Upper lobe of left lung (tissue), 6 donors: ENCODE measurements at regions not wholly inside any gene's neighbourhood (a gene's known extent, or its start where the extent isn't known, plus 50 kb on each side); places are given as distances from the start of the nearest gene placed in this dataset.

ENCODE experiments used
- ATAC-seq, 2 donors: fragments of 200-7000 bp; cut with Tn5 transposase; one replicate each; pipeline ENCODE4 v1.9.1; 2022; ENCODE audit warnings: mild to moderate bottlenecking in 2 of 2, moderate library complexity in 2 of 2; ENCODE audit not compliant: low FRiP score in 2 of 2
- DNase-seq, 2 donors: peaks; one replicate each; pipeline ENCODE4 v3.0.0-alpha.2; 2019 to 2020
- H3K27ac ChIP-seq, 4 donors: fragments of 200-600 bp; sonication (generic); one replicate each; pipeline ENCODE4 v1.5.1; 2016 to 2019
- H3K27me3 ChIP-seq, 4 donors: fragments of 200-600 bp; sonication (generic); one replicate each; pipeline ENCODE4 v1.5.1; 2017 to 2019
- H3K36me3 ChIP-seq, 4 donors: fragments of 200-600 bp; sonication (generic); one replicate each; pipeline ENCODE4 v1.5.1; 2016 to 2019
- H3K4me1 ChIP-seq, 4 donors: fragments of 200-600 bp; sonication (generic); one replicate each; pipeline ENCODE4 v1.5.1; 2018 to 2019
- H3K4me3 ChIP-seq, 4 donors: fragments of 200-600 bp; sonication (generic); one replicate each; pipeline ENCODE4 v1.5.1; 2017 to 2019; ENCODE audit warnings: mild to moderate bottlenecking in 2 of 4, moderate library complexity in 1 of 4
- H3K9me3 ChIP-seq, 4 donors: fragments of 200-600 bp; sonication (generic); one replicate each; pipeline ENCODE4 v1.5.1; 2018 to 2019
- EP300 ChIP-seq, 4 donors: sonication (generic); formaldehyde crosslinking; IDR thresholded peaks; one replicate each; pipeline ENCODE4 v1.5.1; 2017; ENCODE audit warnings: antibody characterized with exemption in 4 of 4, control low read depth in 2 of 4
- POLR2A ChIP-seq, 4 donors: fragments of 450-650 bp; IDR thresholded peaks; one replicate each; pipeline ENCODE4 v1.5.1; 2016 to 2017; ENCODE audit warnings: antibody characterized with exemption in 4 of 4, mild to moderate bottlenecking in 2 of 4
- POLR2AphosphoS5 ChIP-seq, 2 donors: sonication (generic); formaldehyde crosslinking; IDR thresholded peaks; one replicate each; pipeline ENCODE4 v1.5.1; 2017; ENCODE audit warnings: antibody characterized with exemption in 2 of 2
- WGBS, 2 donors: methylation state at CpG; one replicate each; pipeline ENCODE4 v1.1.5; 2017 to 2018; 5-methylcytosine and 5-hydroxymethylcytosine counted together
- TF ChIP-seq, protein P1 (sequence below), 6 experiments: fragments of 450-650 bp in 4 of 6; fragments of 200-600 bp in 2 of 6; sonication (generic) in 2 of 6; IDR thresholded peaks; one replicate each; pipeline ENCODE4 v1.5.1; 2016 to 2019; ENCODE audit warnings: antibody characterized with exemption in 6 of 6
- donor health status: DM: no; HTN: no; CAD: no; lungs with moderate emphysema.
- donor health status: DM: no; HTN: yes; CAD: no; lungs with severe emphysema.

DNA sequence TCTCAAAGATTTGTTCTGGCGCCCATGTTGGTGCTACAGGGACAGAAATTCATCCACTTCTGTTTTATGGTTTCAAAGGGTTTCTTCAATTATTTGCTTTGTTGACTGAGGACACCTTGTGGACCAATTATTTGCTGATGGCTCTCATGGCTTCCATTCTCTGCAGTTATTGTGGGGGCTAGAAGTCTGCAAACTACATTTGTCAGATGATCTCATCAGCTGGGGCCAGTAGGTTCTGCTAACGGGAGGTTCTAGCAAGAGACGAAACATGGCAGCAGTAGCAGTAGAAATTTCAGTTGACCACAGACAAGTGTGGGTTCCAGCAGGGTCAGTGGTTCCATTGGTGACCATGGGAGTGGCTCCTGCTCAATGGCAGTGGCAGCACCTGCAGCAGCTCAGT is 72.8 kb upstream of the BLCAP start:
- ATAC-seq, result no peak
- no peak for DNase-seq

DNA sequence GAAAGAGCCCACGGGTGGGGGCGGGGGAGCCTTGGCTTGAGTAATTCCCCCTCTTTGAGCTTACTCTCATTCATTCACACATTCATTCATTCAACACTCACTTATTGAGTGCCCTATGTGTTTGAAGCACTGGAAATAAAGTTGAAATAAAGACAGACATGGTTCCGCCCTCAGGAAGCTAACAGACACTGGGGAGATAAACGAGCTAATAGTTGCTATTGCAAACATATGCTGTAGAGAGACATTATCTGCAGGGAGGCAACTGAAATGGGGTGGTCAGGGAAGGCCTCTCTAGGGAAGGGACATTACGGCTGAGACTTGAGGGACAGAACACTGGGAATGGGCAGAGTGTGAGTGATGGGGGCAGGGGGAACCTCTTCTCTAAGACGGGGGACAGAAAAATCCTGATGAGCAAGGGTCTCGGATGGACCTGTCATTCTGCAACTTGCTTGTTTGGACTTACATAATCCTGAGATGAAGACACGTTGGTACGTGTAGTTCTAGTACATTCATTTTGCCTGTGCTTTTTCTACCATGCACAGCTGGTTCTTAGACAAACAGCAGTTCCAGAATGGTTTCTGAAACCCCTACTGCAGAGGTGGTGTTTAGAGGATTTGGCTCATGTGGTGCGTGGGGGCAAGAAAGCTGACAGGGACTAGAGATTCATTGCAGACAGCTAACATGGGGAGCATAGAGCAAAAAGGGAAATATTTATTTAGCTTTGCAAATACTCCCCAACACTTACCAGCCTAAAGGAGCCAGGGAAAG is 71.1 kb upstream of the BLCAP start:
- H3K27me3 ChIP-seq, result peaks cover 0 to 6% (median 2%) of the 10 kb centered on the region in 4 donors

More for the DNA sequence above, 72.8 kb upstream of the BLCAP start:
- H3K4me1 ChIP-seq, result peaks cover 0 to 4% (median 0%) of the 10 kb centered on the region in 4 donors
- H3K4me3 ChIP-seq, result no peak overlapping the region
- no peaks in the 10 kb centered on the region for H3K9me3 ChIP-seq
- 55 to 59% methylated on average over 3 of the region's 3 CpGs for WGBS, 2 donors
- TF ChIP-seq, protein P1, sequence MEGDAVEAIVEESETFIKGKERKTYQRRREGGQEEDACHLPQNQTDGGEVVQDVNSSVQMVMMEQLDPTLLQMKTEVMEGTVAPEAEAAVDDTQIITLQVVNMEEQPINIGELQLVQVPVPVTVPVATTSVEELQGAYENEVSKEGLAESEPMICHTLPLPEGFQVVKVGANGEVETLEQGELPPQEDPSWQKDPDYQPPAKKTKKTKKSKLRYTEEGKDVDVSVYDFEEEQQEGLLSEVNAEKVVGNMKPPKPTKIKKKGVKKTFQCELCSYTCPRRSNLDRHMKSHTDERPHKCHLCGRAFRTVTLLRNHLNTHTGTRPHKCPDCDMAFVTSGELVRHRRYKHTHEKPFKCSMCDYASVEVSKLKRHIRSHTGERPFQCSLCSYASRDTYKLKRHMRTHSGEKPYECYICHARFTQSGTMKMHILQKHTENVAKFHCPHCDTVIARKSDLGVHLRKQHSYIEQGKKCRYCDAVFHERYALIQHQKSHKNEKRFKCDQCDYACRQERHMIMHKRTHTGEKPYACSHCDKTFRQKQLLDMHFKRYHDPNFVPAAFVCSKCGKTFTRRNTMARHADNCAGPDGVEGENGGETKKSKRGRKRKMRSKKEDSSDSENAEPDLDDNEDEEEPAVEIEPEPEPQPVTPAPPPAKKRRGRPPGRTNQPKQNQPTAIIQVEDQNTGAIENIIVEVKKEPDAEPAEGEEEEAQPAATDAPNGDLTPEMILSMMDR (IDR thresholded peaks at IDR 0.05), result no peak
- TF ChIP-seq EP300 (IDR thresholded peaks at IDR 0.05), result no peak
- no peak for TF ChIP-seq POLR2A (IDR thresholded peaks at IDR 0.05)
- no peak for TF ChIP-seq POLR2AphosphoS5 (IDR thresholded peaks at IDR 0.05)
- peaks cover 0 to 6% (median 2%) of the 10 kb centered on the region in 4 donors for H3K27me3 ChIP-seq
- no peaks in the 10 kb centered on the region for H3K36me3 ChIP-seq
- no peak overlapping the region for H3K27ac ChIP-seq

DNA sequence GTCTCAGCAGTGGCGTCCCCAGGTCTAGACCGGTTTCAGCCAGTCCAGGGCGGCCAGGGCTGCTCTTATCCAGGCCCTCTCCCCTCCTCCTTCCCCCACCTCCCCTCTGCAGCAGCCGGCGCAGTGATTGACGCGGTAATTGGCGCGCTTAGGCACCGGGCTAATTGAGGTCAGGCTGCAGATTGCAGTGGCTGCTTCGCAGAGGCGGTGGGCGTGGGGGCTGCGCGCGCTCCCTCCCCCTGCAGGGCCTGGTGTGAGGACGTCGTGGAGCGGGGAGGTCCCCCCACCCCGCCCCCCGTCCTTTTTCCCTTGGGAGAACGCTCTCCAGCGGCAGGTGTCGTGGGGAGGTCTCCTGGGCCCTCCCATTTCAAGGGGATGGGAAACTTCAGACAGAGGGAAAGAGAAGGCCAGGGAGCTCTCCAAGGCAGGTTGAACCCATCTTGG is 70.4 kb upstream of the BLCAP start:
- DNase-seq, result peak in 1 of 2 donors; percentile 76
- peaks cover 0 to 4% (median 0%) of the 10 kb centered on the region in 4 donors for H3K4me1 ChIP-seq
- H3K9me3 ChIP-seq, result no peaks in the 10 kb centered on the region
- 9% methylated on average over 10 to 15 of the region's 24 CpGs for WGBS, 2 donors
- H3K27me3 ChIP-seq, result peaks cover 0 to 6% (median 2%) of the 10 kb centered on the region in 4 donors
- TF ChIP-seq POLR2AphosphoS5 (IDR thresholded peaks at IDR 0.05), result no peak
- no peak for ATAC-seq
- no peak overlapping the region for H3K27ac ChIP-seq
- H3K4me3 ChIP-seq, result no peak overlapping the region
- no peaks in the 10 kb centered on the region for H3K36me3 ChIP-seq

More for the DNA sequence above, 71.1 kb upstream of the BLCAP start:
- Histone ChIP-seq H3K27ac (no peak overlapping the region), H3K4me3 (no peak overlapping the region), H3K4me1 (peaks cover 0 to 4% (median 0%) of the 10 kb centered on the region in 4 donors), H3K9me3 (no peaks in the 10 kb centered on the region), H3K36me3 (no peaks in the 10 kb centered on the region)
- WGBS, 2 donors, result 27 to 32% methylated on average over 10 of the region's 10 CpGs
- DNase-seq (no peak), ATAC-seq (no peak)
- TF ChIP-seq POLR2AphosphoS5 (IDR thresholded peaks at IDR 0.05) (no peak), EP300 (IDR thresholded peaks at IDR 0.05) (no peak), POLR2A (IDR thresholded peaks at IDR 0.05) (no peak)
- TF ChIP-seq, protein P1 (IDR thresholded peaks at IDR 0.05), result no peak

DNA sequence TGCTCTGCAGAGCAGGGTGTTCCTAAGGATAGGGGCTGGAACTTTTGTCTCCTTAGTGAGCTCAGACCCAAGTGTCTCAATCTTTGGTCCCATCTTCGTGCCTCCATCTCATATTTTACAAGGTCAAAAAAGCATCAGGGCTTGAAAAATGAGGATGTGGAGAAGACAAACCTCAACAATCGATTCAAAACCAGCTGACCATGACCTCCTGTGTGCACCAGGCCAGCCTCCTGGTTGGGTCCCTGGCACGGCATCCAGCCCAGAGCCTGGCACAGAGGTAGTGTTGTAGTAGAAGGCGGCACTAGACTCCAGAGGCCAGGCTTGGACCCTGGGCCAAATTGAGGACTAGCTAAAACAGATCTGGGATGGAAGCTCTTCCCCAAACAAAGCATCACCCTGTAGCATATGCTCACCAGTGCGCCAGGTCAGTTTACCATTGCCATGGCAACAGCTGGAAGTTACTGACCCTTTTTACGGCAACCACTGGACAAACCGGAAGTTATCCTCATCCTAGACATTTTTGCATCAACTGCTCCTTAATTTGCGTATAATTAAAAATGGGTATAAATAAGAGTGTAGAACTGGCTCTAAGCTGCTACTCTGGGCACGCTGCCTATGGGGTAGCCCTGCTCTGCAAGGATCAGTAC is 69.3 kb upstream of the BLCAP start:
- H3K4me1 ChIP-seq, result peaks cover 0 to 4% (median 0%) of the 10 kb centered on the region in 4 donors
- WGBS, 2 donors, result 50 to 62% methylated on average over 8 to 9 of the region's 9 CpGs
- ATAC-seq (no peak), DNase-seq (no peak)
- no peak overlapping the region for H3K27ac ChIP-seq
- no peaks in the 10 kb centered on the region for H3K36me3 ChIP-seq
- no peak overlapping the region for H3K4me3 ChIP-seq
- H3K27me3 ChIP-seq, result peaks cover 0 to 6% (median 2%) of the 10 kb centered on the region in 4 donors
- H3K9me3 ChIP-seq, result no peaks in the 10 kb centered on the region
- TF ChIP-seq POLR2A (IDR thresholded peaks at IDR 0.05) (no peak), EP300 (IDR thresholded peaks at IDR 0.05) (no peak), POLR2AphosphoS5 (IDR thresholded peaks at IDR 0.05) (no peak)
- TF ChIP-seq, protein P1 (IDR thresholded peaks at IDR 0.05), result no peak

DNA sequence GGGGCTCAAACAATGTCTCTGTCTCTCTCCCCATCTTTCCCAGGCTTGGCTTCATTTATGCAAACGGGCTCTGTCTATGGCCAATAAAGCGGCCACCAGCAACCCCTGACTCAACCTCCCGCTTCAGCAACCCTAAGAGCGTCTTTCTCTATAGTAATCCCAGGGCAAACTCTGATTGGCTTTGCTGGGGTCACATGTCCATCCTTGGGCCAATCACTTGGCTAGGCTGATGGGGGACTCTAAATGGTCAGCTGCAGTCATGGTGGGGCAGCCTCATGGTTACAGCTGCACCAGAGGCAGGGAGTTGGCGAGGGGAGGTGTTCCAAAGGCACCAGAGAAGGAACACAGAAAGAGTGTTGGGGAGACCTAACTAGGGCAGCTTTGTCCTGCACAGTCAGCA is 68.5 kb upstream of the BLCAP start:
- Histone ChIP-seq H3K4me3 (no peak overlapping the region), H3K27me3 (peaks cover 0 to 6% (median 2%) of the 10 kb centered on the region in 4 donors), H3K27ac (no peak overlapping the region), H3K9me3 (no peaks in the 10 kb centered on the region), H3K36me3 (no peaks in the 10 kb centered on the region), H3K4me1 (peaks cover 0 to 4% (median 0%) of the 10 kb centered on the region in 4 donors)
- 95 to 96% methylated on average over 5 of the region's 5 CpGs for WGBS, 2 donors
- ATAC-seq, result no peak
- DNase-seq, result no peak
- TF ChIP-seq POLR2A (IDR thresholded peaks at IDR 0.05) (no peak), POLR2AphosphoS5 (IDR thresholded peaks at IDR 0.05) (no peak), EP300 (IDR thresholded peaks at IDR 0.05) (no peak)
- TF ChIP-seq, protein P1 (IDR thresholded peaks at IDR 0.05), result no peak
